ENCODE measurements at regions not wholly inside any gene's neighbourhood (a gene's known extent, or its start where the extent isn't known, plus 50 kb on each side); places are given as distances from the start of the nearest gene placed in this dataset.
A peak's percentile ranks its signal among the peaks of the same experiment; 100 is the strongest.
"Not testable (repeated sequence)": the region's sequence is repeated elsewhere in the genome, so short reads cannot be mapped to it uniquely, and the experiment has no call there.

GRCh38 chr6:170063851-170064602 lies 226.9 kb downstream of the DLL1 start:
- DNase-seq = peak in 1 of 3 donors; percentile 50

- DNase-seq = no peak
Observed at GRCh38 chr6:170063431-170063830, 227.4 kb downstream of the DLL1 start.

GRCh38 chr6:170062915-170063241 lies 228.0 kb downstream of the DLL1 start:
- DNase-seq = no peak

- no peak for DNase-seq
Observed at GRCh38 chr6:170062209-170062914, 228.5 kb downstream of the DLL1 start.

- DNase-seq = no peak
Observed at GRCh38 chr6:170058878-170059485, 231.9 kb downstream of the DLL1 start.

- DNase-seq = no peak
Observed at GRCh38 chr6:170057961-170058877, 232.7 kb downstream of the DLL1 start.

GRCh38 chr6:170057034-170057734 lies 233.7 kb downstream of the DLL1 start:
- DNase-seq = no peak

GRCh38 chr6:170056278-170056711 lies 234.6 kb downstream of the DLL1 start:
- DNase-seq = no peak

- DNase-seq = not testable (repeated sequence)
Observed at GRCh38 chr6:170055797-170056196, 235.1 kb downstream of the DLL1 start.

- no peak for DNase-seq
Observed at GRCh38 chr6:170053966-170054661, 236.8 kb downstream of the DLL1 start.

GRCh38 chr6:170052991-170053821 lies 237.7 kb downstream of the DLL1 start:
- no peak for DNase-seq

- DNase-seq = no peak
Observed at GRCh38 chr6:170051229-170052172, 239.4 kb downstream of the DLL1 start.

- no peak for DNase-seq
Observed at GRCh38 chr6:170050591-170051041, 240.3 kb downstream of the DLL1 start.

GRCh38 chr6:170049641-170050561 lies 241.0 kb downstream of the DLL1 start:
- peak; percentile 37 to 90 (median 75) for DNase-seq

- peak in 1 of 3 donors; percentile 40 for DNase-seq
Observed at GRCh38 chr6:170048615-170049256, 242.1 kb downstream of the DLL1 start.

- no peak for DNase-seq
Observed at GRCh38 chr6:170047823-170048222, 243.1 kb downstream of the DLL1 start.

Measured in muscle of back (tissue), 3 donors.